ENCODE measurements at regions not wholly inside any gene's neighbourhood (a gene's known extent, or its start where the extent isn't known, plus 50 kb on each side); places are given as distances from the start of the nearest gene placed in this dataset.

DNA sequence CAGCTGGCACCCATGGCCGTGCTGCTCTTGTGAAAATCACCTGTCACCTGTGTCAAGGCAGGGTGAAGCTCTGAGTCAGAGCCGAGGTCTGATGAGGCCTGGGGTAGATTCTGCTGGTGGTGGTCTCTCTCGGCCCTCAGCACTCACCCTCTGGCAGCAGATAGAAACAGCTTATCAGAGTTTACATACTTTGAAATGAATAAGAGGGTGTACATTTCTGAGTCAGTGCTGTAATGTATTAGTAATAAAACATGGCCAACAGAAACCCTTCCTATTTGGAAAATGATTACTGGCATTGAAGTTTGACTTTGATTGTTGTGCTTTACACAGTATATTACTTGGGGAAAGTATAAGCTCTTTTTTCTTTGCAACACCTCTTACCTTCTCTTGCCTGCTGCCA, 228.8 kb downstream of the SNX10 start:
- DNase-seq: no peak

DNA sequence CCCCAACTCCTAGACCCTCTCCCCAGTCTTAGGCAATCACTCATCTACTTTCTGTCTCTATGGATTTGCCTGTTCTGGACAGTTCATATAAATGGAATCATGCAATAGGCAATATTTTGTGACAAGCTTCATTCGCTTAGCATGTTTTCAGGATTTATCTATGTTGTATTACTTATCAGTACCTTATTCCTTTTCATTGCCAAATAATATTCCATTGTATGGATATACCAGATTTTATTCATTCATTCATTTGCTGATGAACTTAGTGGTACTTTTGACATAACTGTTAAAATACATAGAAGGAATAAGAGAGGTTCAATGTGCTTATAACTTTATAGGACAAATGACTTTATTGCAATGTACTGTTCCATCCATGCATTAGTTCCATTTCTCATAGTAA, 231.0 kb downstream of the SNX10 start:
- DNase-seq: no peak

DNA sequence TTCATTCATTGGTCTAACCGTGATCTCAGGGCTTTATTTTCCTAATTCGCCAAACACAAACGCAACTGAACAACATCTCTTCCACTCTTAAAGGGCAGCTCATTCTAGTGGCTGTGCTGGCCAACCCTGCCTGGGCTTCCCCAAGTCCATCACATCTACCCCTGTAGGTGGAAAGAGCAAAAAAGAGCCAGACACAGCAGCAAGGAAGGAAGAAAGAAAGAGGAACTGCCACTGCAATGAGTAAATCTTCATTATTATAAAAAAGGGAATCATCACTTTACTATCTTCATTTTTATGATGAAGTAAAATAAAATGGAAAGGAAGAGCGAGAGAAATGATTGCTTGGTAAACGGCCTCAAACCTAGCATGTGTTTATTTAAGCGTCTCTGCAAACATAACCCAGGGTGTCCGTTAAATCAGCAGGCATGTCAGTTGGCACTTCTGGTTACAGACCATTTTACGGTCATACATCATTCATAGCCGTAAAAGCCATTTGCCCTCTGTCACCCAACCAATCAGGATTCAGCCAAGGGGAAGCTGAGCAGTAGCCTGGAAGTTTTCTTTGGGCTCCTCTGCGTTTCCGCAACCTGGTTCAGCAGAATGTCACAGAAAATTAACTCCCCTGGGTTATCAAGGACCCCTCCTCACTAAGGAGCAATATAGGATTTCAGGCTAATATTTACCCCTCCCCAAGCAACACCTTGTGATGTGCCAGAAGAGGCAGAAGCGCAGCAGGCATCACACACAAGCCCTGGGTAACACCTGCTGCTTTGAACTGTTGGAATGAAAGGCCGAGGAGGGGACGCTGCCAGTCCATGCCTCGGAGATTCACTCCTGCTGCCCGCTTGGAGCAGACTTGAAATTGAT, 234.0 kb downstream of the SNX10 start:
- peak; percentile 13 to 44 (median 39) for DNase-seq

DNA sequence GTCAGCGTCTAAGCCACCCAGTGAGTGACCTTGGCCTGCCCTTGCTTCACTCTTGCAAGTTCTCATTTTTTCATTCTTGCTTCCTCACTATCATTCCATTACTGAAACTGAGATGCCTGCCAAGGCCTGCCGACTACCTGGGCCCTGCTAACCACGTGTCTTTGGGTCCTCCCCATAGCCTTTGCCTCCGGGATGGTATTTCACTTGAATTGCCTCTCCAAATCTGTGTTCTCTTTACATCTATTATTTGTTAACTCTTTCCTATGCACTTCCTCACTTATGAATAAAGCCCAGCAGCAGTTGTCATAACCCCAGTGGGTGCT, 234.6 kb downstream of the SNX10 start:
- DNase-seq: no peak

DNA sequence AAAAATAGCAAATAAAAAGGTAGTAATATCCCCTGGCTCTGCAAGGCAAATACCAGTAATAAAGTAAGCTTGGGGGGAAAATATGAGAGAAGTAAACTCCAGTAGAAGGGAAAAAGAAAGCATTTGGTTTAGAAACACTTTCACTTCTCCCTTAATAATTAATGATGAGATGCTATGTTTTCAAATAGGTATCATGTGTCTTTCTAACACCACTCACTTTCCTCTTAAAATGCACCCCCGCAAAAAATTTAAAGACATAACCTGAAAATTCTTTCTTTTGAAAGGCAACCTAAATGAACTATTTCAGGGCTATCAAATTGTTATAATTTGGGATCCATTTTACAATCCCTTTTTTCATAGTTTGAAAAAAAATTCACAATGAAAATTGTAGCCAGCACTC, 240.3 kb downstream of the SNX10 start:
- no peak for DNase-seq

DNA sequence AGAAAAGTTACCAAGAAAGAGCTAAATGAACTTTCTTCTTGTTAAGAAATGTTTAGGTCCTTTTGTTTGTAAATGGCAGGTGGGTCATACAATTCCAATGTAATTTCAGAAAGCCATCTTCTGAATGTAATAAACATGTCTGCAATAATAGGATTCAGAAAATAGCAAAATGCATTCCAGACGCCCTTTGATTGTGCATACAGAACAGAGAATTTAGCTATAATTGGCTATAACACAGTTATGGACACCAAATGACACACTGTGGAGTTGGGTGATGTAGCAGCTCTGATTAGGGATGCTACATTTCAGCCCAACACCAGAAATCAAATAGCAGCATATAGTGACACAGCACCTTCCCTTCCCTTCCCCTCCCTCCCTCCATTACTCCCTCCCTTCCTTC, 240.8 kb downstream of the SNX10 start:
- no peak for DNase-seq

DNA sequence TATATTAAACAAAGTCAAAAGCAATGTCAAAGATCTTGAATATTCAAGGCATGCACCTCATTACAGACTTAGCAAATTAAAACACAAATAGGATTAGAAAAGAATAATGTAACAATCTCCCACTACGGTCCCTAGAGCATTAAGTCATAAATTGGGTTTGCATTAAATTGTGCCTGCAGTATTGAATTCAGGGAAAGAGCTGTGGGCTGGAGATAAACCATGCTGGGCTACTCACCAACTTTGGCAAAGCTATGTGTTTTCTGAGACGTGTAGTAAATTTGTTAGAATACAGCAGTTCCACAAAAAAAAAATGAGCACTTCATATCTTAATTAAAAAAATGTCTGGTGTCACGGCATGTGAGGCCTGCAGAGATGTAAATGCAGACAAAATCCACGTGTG, 241.6 kb downstream of the SNX10 start:
- DNase-seq: no peak

DNA sequence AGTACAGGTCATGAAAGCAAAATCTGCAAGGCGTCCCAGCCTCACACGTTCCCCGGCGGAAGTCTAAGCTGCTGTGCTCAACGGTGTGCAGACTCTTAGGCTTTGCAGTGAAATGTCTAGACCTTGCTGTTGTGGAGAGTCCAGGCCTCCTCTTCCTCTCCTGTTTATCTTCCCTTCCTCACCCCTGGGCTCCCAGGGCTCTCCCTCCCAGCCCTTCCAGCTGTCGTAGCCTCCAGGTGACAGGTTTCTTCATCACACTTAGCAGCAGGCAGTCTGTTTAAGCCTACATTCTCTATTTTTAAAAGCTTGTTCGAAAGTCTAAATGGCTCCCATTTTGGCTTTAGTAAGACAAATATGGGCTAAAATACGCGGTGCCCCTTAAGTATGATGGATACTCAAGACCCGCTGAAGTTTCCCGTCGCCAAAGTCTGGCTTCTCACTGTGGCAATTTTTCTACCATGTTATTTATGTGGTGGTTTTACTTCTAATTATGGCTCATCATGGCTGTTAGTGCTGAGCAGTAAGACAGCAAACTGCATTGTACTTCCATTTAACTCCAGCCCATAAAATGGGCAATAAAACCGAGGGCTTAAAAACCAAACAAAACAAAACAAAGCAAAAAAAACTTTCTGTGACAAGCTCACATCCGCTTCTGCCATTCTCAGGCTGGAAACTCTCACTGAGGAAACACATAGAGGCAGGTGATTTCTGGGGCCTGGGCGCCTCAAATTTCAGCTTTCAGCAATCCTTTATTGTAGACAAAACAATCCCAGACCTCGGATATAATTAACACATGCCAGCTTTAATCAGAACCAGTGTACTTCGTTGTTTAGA, 243.2 kb downstream of the SNX10 start:
- no peak for DNase-seq

DNA sequence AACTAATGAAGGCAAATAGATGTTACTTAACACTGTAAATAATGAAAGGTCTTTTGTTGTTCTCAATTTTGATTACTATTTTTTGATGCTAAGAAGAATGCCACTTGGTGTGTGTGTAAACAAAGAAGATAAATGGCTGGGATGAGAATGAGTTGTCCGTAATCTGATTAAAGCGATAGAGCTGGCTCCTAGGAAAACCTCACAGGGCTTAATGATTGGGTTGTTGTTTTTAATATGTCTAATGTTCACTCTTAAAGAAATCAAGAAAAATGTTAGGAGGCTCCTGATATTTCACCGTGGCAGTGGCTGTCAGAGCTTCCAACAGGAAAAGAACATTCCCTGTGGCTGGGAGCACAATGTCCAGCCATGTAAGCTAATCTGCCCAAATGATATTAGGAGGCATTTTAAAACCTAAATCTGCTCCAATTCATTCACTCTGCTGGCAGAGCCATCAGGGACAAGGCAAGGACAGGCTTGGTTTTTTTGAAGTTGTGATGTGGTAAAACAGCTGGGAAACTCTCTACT, 243.9 kb downstream of the SNX10 start:
- no peak for DNase-seq

DNA sequence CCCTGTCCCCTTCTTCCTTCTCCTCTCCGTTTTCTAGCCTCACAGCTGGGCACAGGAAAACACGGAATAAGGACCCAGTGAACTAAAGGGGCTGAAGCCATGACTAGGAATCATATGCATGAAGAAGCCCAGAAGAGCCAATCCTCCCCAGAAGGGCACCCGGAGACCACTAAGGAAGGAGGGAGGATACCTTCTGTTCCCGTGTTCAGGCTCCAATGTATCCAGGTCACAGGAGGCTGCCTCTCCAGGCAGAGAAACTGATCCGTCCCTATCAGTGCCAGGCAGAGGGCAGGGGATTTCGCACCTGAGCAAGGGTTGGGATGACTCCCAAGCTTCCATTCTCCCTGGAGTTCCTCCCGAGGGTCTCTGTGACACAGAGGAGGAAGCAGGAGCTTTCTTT, 246.6 kb downstream of the SNX10 start:
- DNase-seq: no peak

DNA sequence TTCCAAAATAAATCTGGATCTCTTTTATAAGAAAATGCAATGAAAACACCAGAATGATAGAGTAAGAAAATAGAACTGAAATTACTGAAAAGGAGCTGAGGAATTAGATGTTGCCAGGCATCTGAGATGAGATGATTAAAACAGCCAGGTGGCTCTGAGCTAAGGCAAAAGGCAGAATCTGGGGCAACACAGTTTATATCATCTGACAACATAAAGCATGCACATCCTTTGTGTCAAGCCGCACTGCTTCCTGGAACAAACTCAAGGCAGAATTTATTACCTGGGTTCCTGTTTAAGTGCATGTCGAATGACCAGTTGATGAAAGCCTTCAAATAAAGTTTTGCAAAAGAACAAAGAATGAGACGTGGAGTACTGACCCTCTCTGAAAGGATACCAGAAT, 247.0 kb downstream of the SNX10 start:
- DNase-seq: no peak

DNA sequence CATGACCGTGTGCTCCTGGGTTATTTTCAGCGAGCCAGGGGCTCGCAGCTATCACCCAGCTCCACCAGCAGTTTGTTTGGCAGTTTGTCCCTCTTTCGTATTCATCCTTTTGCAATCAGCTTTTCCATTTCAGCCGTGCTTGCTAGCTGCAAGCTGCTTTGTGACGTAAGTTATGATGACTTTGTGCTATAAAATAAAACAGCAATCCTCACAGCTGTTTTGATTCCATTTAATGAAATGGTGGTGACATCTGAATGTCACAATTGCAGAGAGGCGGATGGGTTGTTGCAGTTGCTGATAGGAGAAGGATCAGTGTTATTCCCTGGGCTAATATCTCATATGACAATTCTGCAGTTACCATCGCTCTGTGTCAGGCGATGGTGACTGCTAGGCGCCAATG, 251.7 kb downstream of the SNX10 start:
- no peak for DNase-seq

DNA sequence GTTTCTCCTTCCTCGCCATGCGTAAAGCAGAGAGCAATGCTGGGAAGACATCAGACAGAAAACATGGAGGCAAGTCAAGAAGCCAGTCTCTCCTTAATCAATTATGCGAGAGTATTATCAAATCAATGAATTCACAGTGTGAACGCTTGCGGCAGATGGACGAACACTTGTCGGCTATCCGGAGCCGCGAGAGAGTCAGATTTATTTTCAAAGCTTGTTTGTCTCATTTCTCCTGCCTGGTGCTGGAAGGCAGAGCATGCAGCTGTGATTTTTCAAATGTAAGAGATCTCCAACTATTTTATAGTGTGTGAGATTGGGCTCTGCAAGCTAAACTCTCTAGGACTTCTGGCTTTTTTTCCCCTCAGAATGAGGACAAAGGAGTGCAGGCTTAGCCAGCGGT, 252.3 kb downstream of the SNX10 start:
- no peak for DNase-seq

DNA sequence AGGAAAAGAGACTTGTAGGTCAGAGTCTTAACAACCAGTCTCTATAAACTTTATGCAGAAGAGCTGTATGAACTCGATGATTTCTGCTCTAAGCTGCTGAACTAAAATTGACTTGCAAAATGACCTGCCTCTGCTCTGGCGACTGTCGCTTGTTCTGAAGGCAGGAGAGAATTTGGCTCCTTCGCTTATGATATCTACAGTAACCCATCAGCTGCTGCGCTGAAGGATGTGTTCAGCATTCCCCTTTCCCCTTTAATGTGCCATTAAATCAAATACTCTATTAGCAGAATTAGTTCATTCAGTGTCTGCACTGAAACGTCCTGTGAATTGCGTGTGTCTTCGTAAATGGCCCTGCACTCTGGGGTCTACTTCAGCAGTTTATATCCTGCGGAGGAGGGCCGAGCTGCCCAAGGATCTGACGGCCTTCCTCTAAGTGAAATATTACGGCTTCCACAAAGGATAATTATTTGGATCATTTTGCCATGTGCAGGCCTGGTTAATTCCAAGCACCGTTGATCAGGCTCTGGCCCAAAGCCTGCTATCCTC, 254.9 kb downstream of the SNX10 start:
- no peak for DNase-seq

DNA sequence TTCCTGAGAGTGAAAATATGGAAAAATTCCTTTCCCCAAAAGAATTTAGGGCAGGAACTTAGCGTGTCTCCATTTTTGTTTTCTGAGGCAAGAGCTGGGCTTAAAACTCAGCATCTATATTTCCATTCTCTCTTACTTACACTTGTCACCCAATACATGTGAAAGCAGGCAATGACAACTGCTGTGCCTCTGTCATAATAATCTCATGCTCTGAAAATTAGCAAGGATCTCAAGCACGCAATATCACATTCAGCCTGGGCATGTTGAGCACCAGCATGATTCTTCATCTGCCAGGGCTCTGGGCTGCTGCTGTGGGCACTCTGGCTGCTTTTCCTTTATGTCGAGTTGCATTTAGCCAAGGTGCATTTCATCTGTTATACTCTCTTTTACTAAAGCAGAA, 255.5 kb downstream of the SNX10 start:
- DNase-seq: no peak

DNA sequence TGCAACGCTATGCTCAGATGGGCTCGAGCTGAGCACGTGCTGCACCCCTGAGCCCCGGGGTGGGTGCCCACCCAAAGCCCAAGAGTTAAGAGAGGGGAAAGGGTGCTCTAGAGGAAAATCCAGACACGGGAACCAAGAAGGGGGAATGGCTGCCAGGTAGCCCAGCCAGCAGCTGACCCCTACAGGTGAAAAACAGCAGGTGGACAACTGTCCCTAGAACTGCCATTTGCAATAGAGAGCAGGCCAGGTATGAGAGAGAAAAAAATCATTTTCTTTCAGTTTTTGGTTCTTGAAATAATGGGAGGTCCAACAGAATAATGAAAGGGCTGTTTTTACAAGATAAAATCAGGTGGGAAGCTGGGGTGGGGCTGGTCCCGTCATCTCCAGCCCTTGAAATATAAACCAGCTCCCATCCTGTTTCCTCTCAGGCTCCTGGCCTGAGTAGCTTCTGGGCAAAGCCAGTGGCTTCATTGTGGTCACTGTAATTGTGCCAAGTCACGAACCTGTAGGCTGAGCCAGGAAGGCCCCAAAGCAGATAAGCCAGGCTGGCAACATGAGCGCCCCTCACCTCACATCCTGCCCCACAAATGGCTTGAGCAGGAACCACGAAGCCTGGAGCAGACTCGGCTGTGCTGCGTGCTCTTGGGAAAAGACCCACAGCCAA, 257.8 kb downstream of the SNX10 start:
- DNase-seq: no peak

DNA sequence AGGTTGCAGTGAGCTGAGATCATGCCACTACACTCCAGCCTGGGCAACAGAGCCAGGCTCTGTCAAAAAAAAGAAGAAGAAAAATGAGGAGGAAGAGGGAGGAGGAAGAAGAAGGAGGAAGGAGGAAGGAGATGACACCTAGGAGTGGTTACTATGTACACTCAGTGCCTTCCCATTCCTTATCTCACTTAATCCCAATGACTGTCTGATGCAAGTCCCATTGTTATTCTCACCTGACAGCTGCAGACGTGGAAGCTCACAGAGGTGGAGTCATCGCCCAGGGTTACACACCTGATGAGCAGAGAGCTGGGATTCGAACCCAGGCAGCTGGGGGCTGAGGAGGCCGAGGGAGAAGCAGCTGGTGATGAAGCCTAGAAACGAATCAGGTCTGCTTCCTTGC, 258.8 kb downstream of the SNX10 start:
- no peak for DNase-seq

DNA sequence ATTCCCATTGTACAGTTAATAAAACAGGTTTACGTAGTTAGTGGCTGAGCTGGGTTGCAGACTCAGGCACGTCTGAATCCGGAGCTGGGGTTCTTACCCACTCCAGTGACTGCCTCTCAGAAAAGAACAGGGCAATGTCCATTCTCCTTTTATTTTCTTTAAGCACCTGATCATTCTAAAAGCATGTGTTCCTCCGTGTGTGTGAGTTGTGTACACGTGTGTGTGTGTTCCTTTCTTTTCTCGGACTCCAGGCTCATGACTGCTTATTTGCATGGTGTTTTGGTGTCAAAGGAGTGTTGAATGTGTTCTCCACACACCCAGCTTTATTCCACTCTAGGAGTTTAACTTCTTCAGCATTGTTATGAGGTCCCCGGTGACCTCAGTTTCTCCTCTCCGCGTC, 260.1 kb downstream of the SNX10 start:
- DNase-seq: no peak

DNA sequence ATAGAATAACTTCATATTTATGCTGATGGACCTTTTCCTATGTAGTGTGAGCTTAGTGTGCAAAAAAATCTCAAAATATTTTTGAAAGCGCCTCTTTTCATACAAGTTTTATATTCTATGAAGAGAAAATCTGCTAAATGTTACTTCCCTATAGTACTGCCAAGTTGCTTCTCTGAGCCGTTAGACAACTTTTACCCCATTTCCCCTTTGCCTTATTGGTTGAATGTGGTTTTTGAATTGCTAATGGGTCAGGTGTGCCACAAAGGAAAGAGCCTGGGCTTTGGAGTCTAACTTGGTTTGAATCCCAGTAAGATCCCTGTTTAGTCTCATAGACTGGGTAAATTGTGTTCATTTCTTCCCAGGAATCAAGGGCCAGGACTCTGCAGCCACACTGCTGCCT, 261.5 kb downstream of the SNX10 start:
- DNase-seq: peak in 1 of 4 experiments; percentile 14

DNA sequence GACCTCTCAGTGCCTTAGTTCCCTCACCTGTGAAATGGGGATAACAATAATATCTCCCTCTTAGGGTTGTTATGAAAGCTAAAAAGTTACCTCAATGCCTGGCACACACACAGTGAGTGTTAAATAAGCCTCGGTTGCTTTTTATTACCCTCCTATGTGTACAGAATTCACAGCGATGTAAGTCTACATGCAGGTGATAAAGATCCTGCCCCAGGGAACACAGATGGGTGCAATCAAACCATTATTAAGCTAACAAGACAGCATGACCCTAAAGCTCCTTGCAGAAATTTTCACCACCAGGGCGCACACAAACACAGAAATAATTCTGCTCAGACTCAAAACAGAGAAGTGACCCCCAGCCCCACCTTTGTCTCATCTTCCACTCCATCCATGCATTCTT, 261.9 kb downstream of the SNX10 start:
- no peak for DNase-seq

DNA sequence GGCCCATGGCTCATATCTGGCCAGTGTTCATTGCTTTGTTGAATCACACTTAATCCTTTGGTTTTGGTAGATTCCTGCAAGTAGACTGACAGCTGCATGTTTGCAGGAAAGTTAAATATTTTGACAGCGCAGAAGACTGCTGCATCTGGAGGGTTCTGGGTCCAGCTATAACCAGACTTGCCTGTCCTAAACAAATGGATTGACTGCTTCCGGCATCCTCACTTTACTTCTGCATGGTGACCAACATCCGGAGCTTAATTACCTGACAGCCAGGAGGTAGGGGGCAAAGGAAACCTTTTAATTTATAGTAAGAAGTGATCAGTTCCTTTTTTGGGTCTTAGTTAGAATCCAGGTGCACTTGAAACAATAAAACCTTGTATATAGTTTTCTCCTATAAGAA, 263.3 kb downstream of the SNX10 start:
- DNase-seq: no peak

DNA sequence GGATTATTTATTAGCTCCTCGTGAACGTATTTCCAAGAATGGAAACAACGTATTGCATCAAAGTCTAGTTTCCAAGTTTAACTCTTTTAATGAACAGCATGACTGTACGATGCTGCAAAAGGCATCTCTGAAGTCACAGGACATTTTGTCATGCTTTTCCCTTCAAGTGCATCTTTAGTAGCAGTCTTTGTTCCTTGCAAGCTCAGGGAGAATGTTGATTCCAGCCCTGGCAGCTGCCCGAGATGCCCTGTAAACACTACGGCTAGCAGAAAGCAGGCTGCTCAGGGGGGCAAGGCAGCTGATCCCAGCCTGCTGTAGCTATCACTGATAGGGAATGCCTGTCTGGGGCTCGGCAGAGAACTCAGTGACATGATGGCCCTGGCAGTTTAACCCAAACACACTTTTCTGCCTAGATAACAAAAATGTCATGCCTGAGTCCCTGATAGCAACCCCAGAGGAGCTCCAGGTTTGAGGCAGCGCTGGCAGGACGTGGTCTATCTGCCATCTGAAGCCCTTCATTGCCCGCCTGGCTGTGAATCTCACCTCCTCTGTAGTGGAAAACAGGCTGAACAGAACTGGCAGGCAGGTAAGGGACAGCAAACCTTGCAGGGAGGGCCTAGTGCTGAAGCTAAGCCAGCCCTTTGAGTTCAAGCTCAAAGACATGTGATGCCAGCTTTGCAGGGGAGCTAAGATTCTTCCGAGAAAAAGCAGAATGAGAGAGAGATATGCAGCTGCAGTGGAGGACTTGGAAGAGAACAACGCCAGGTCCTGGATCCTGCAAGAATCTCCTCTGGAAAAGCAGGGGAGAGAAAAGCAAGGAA, 264.6 kb downstream of the SNX10 start:
- DNase-seq: no peak
